ENCODE measurements at regions not wholly inside any gene's neighbourhood (a gene's known extent, or its start where the extent isn't known, plus 50 kb on each side); places are given as distances from the start of the nearest gene placed in this dataset.

GRCh38 chr2:65831509-65831908 is 399.1 kb upstream of the SPRED2 start:
- TF ChIP-seq XRCC5 (optimal IDR thresholded peaks at IDR 0.05; ENCODE audit: low read length), result no peak
- TF ChIP-seq GABPB1 (CRISPR knock-in tag; IDR thresholded peaks at IDR 0.05), result no peak
- no peak for TF ChIP-seq THAP8 (CRISPR knock-in tag; IDR thresholded peaks at IDR 0.05; ENCODE audit: borderline replicate concordance)
- no peak for TF ChIP-seq DDIT3 (CRISPR knock-in tag; IDR thresholded peaks at IDR 0.05)
- no peak for TF ChIP-seq PHF5A (CRISPR knock-in tag; IDR thresholded peaks at IDR 0.05; ENCODE audit: low read depth, unreplicated experiment)
- no peak for TF ChIP-seq TRIM24 (CRISPR knock-in tag; IDR thresholded peaks at IDR 0.05)
- no peak for TF ChIP-seq ZNF30 (CRISPR knock-in tag; IDR thresholded peaks at IDR 0.05)
- no peak for TF ChIP-seq MYC (CRISPR knock-in tag; IDR thresholded peaks at IDR 0.05; ENCODE audit: borderline replicate concordance)
- TF ChIP-seq GTF2F1 (IDR thresholded peaks at IDR 0.05; ENCODE audit: low read length), result no peak
- TF ChIP-seq NR2C2 (CRISPR knock-in tag; IDR thresholded peaks at IDR 0.05; ENCODE audit: borderline replicate concordance), result no peak
- TF ChIP-seq ZNF75D (CRISPR knock-in tag; IDR thresholded peaks at IDR 0.05; ENCODE audit: borderline replicate concordance), result no peak
- TF ChIP-seq ZNF883 (CRISPR knock-in tag; IDR thresholded peaks at IDR 0.05; ENCODE audit: not compliant biosample characterization), result no peak
- TF ChIP-seq ZNF691 (CRISPR knock-in tag; IDR thresholded peaks at IDR 0.05; ENCODE audit: borderline replicate concordance, low read depth), result no peak
- TF ChIP-seq PHF8 (CRISPR knock-in tag; IDR thresholded peaks at IDR 0.05), result no peak
- no peak for TF ChIP-seq MXD3 (CRISPR knock-in tag; IDR thresholded peaks at IDR 0.05)
- TF ChIP-seq MXD4 (CRISPR knock-in tag; IDR thresholded peaks at IDR 0.05), result no peak
- no peaks in the 10 kb centered on the region for H3K27me3 ChIP-seq (ENCODE audit: control insufficient read depth in 1 of 2, insufficient read depth in 2 of 2, low read length in 2 of 2)
- BruUV-seq (replicated peaks), result no TSS peak
- no peaks in the 10 kb centered on the region for H4K20me1 ChIP-seq (ENCODE audit: insufficient read depth, low read length)
- in situ Hi-C loops (cut with HindIII; ENCODE audit: extremely low pct_ligation_motif_present, low pct_unique_long_range_greater_than_20kb), result no loop called here
- H3K9me3 ChIP-seq (ENCODE audit: low read length), result no peaks in the 10 kb centered on the region
- ChIA-PET POLR2A (no interaction called here), CTCF (ENCODE audit: low intra/inter-chr PET ratio, low total read pairs) (no interaction called here)
- DNase-seq (ENCODE audit: low spot score), result no peak
- H3K4me3 ChIP-seq (replicated peaks in 1 of 3; ENCODE audit: insufficient read depth in 1 of 3, low read depth in 2 of 3, low read length in 3 of 3), result no peak overlapping the region
- no peak overlapping the region for H2AFZ ChIP-seq (ENCODE audit: low read length)
- ATAC-seq, result no peak
- 0% methylated on average over 1 of the region's 1 CpG for WGBS (ENCODE audit: low lambda C conversion rate)
- H3K9ac ChIP-seq (ENCODE audit: insufficient read depth, low read depth, low read length), result no peak overlapping the region
- H3K79me2 ChIP-seq (ENCODE audit: insufficient read depth, low read length), result no peaks in the 10 kb centered on the region
- H3K27ac ChIP-seq (ENCODE audit: extremely low read length, insufficient read depth, low read length), result no peak overlapping the region
- no peaks in the 10 kb centered on the region for H3K36me3 ChIP-seq (replicated peaks in 1 of 2; ENCODE audit: control insufficient read depth in 1 of 2, insufficient read depth in 2 of 2, low read length in 2 of 2)
- no peaks in the 10 kb centered on the region for H3K4me1 ChIP-seq (ENCODE audit: insufficient read depth, low read length)
- FAIRE-seq, result no peak
- intact Hi-C loops (cut with micrococcal nuclease; ENCODE audit: unreplicated experiment), result no loop called here
- no peak overlapping the region for H3K4me2 ChIP-seq (ENCODE audit: low read depth, low read length)
